ELF-1 (cell line): ENCODE measurements at regions not wholly inside any gene's neighbourhood (a gene's known extent, or its start where the extent isn't known, plus 50 kb on each side); places are given as distances from the start of the nearest gene placed in this dataset.
A peak's percentile ranks its signal among the peaks of the same experiment; 100 is the strongest.

ENCODE experiments used
- DNase-seq: peaks from one replicate; pipeline ENCODE4 v3.0.0-alpha.2; 2016; ENCODE audit warnings: low read depth, low spot score

- DNase-seq: no peak
Observed at GRCh38 chr11:27604416-27604815, 95.8 kb downstream of the BDNF start.

- DNase-seq: no peak
Observed at GRCh38 chr11:27603376-27603990, 96.8 kb downstream of the BDNF start.

- DNase-seq: no peak
Observed at GRCh38 chr11:27600656-27601055, 94.1 kb upstream of the LIN7C start.

GRCh38 chr11:27599217-27599616, 92.6 kb upstream of the LIN7C start:
- no peak for DNase-seq

GRCh38 chr11:27596802-27597201, 90.2 kb upstream of the LIN7C start:
- DNase-seq: no peak

- DNase-seq: peak; percentile 21
Observed at GRCh38 chr11:27596388-27596787, 89.8 kb upstream of the LIN7C start.

GRCh38 chr11:27592098-27592780, 85.7 kb upstream of the LIN7C start:
- DNase-seq: no peak

- DNase-seq: no peak
Observed at GRCh38 chr11:27582621-27583020, 76.1 kb upstream of the LIN7C start.

GRCh38 chr11:27574342-27574741, 67.8 kb upstream of the LIN7C start:
- no peak for DNase-seq

- no peak for DNase-seq
Observed at GRCh38 chr11:27573024-27573423, 66.5 kb upstream of the LIN7C start.

GRCh38 chr11:27571154-27571810, 64.7 kb upstream of the LIN7C start:
- peak; percentile 8 for DNase-seq

- DNase-seq: no peak
Observed at GRCh38 chr11:27570542-27570941, 64.0 kb upstream of the LIN7C start.

GRCh38 chr11:27563641-27564040, 57.1 kb upstream of the LIN7C start:
- DNase-seq: no peak

- no peak for DNase-seq
Observed at GRCh38 chr11:27563201-27563600, 56.6 kb upstream of the LIN7C start.

GRCh38 chr11:27558401-27558800, 51.8 kb upstream of the LIN7C start:
- DNase-seq: no peak

- DNase-seq: no peak
Observed at GRCh38 chr11:27557226-27557625, 50.7 kb upstream of the LIN7C start.
